ENCODE measurements at regions not wholly inside any gene's neighbourhood (a gene's known extent, or its start where the extent isn't known, plus 50 kb on each side); places are given as distances from the start of the nearest gene placed in this dataset.
"Not testable (repeated sequence)": the region's sequence is repeated elsewhere in the genome, so short reads cannot be mapped to it uniquely, and the experiment has no call there.

DNA sequence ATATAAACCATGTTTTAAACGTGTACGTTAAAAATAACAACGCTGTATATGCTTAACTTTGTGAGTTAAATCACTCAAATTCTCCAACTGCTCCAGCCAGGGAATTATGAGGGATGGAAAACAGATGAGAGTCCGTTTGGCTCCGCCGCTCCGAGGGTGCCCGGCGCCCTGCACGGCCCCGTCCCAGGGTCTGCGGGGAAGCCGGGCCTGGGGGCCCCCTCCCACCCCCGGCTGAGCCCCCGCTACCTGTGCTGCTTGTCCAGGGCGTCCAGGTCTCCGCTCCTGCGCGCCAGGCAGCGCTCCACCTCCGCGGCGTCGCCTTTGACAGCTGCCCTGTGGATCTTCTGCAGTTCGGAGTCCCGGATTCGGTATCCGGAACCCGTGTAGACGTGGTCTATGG, 415.5 kb downstream of the FOXD4L4 start:
- not testable (repeated sequence) for DNase-seq

DNA sequence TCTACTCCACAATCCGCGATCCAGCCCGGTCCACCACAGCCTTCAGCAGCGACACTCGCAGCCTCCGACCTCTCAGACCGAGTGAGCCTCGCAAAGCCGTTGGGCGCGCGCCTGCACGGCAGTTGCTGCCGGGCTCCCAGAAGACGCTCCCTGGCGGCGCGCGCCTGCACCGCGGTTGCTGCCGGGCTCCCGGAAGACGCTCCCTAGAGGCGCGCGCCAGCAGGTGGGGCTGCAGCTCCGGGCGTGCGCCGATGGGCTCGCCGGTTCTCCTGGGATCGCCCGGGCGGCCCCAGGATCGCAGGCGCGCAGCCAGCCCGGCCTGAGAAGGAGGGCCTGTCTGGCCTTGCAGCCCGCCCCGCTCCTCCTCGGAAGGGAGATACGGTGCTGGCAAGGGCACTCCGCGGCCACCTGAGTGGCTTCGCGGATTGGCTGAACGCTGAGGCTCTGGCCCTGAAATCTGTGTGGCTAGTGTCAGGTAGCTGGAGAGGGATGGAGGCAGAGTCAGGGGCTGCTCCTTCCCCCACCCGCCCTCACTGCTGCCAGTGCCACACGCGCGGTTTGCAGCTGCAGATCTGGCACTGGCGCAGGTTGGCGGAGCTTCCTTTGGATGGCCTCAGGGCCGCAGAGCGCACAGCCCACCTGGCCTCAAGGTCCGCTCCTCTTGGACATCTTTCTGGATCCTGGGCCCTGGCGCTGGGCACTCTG, 416.2 kb downstream of the FOXD4L4 start:
- DNase-seq, result peak; percentile 3 to 21

DNA sequence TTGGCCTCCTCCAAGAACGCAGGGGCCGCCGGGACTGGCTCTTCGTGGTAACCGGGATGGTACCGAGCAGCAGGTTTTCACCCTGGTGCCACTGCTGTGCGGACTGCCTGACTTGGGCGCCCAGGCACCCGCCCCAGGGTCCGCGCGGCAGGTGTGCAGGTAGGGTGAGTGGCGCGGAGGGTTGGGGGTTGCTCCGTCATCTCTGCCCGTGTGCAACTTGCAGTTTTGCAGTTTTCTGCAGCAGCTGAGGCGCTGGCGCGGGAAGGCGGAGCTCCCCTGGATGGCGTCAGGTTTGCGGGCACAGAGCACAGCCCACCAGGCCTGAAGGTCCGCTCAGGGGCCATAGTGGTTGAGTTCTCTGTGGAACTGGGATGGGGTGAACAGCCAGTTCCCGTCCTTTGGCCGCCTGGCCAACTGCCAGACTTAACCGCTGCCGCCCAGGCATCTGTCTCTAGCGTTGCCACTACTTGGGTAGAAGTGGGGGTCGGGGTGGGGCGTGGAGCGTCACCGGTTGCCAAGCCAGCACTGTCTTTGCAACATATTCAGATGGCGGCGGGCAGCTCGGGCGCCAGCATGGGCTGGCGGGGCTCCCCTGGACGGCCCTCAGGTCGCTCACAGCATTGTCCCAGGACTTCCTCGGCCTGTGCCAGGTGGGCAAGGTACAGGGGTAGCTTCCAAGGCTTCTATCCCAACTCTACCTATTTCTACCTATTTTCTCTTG, 417.2 kb downstream of the FOXD4L4 start:
- DNase-seq, result not testable (repeated sequence)

DNA sequence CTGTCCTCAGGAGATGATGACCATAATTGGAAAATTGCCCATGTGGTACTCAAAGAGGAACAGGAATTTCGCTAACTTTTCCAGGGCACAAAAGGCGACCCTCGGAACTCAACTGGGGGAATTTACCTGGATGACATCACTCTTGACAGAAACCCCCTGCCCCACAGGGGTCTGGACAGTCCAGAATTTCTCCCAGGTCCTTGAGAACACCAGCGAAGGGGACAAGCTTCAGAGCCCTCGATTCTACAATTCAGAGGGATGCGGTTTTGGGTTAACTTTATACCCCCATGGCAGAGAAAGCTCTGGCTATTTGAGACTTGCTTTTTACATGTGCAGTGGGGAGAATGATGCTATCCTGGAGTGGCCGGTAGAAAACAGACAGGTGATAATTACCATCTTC, 445.4 kb downstream of the FOXD4L4 start:
- DNase-seq, result not testable (repeated sequence)

DNA sequence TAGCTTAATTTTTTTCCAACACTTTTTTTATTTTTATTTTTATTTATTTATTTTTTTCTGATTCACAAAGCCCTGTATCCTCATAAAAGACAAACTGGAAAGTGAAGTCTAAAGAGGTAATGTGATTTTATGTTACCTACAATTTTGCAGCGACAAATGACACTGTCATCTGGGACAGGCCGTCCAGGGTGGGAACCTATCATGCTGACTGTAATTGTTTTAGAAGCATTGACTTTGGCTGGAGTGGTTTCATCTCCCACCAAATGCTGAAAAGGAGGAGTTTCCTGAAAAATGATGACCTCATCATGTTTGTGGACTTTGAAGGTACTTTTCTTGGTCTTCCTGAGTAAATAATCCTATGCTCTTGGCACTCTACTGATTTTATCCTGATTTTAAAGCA, 446.7 kb downstream of the FOXD4L4 start:
- DNase-seq, result not testable (repeated sequence)

DNA sequence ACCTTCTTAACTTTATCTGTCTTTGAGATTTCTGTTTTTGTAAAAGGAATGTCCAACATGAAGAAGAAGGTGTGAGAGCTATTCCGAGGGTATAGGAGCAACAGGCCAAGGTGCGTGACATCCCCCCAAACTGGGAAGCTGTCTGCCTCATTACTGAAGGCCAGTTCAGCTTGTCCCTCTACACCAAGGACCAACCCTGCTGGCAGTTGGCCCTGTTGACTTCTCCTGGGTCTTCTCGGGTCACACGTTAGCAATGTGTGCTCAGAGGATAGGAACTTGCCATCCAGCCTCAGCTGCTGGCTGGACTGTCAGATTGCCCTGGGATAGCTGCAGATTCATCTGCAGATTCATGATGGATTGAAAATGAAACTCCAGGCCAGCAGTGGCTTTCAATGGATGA, 460.3 kb downstream of the FOXD4L4 start:
- DNase-seq, result not testable (repeated sequence)

DNA sequence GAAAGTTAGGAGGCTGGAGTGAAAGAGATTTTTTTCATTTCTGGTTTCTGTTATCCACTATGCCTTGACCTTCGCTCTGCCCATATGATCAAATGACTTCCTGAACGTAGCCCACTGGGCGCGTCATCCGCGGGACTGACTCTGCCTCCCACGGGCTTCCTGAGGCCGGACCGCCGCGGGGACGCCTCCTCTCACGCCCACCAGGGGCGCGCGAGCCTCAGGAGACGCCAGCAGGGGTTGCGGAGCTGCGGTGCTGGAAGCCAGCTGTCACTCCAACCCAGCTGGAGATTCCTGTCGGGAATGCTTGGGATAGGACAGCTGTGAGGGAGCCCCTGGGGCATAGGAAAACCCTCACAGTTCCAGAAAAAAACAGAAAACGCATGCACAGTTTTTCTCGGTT, 461.5 kb downstream of the FOXD4L4 start:
- DNase-seq, result not testable (repeated sequence)

DNA sequence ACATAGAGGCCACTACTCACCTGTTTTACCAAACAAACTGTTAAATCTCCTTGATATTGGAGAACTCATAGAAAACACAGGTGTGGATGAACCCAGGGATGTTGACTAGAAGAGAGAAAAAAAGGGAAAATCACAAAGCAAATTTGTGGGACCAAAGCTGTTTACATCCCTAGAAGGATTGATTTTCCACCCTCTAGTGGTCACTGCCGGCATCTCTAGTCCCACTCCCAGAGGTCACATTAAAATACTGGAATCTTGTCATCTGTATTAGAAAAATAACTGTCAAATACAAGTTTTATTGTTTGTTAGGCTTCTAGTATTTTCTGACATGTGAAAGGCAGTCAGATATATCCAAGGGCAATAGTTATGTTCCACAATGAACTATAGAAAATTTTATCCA, 469.7 kb downstream of the FOXD4L4 start:
- not testable (repeated sequence) for DNase-seq

DNA sequence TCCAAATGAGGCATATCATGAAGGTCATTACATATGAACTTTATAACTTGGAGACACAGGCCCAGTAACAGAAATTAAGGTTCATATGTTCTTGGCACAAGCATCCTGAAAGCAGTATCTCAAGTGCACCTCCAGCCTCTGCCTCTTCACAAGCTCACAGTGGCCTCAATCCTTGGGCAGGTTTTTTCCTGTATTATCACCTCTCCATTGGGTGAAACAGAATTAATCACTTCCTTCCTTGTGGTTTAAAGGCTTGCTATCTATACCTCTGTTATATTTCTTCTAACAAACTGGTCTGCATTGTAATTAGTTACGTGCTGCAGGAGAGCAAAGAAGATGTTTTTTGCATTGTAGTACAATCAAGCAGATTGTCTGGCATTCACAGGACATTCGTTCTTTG, 471.0 kb downstream of the FOXD4L4 start:
- DNase-seq, result not testable (repeated sequence)

DNA sequence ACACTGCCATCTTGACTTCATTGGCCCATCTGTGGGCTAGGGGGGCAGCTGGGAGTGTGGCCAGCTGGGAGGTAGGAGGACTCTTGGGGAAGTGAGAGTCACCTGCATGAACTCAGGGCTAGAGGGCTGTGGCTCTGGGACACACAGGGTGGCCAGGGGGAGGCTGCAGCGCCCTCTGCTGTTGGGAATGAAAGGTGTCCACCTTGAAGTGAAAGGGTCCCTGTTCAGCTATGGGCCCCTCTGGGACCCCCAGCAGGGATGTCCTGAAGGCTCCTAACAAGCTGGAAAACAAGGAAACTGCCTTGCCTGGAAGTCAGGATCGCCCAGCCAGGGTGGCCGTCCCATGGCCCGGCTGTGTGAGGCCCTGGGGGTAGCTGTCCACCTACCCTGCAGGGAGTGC, 507.8 kb downstream of the FOXD4L4 start:
- not testable (repeated sequence) for DNase-seq

DNA sequence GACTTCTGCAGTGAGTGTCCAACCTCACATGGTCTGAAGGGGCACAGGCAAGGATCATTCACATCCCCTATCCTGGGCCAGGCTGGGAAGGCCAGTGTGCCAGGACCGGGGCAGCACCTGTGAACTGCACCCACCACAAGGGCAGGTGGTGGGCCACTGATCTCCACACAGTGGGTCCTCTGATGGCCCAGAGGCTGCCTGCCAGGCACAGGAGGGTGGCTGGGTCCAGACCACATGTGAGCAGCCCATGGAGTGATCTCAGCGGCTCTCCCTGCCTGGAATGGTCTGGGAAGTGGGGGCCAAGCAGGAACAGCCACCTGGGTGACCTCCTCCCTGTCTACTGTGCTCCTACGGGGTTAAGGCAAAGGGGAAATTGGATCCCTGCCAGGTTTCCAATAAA, 508.5 kb downstream of the FOXD4L4 start:
- DNase-seq, result not testable (repeated sequence)

DNA sequence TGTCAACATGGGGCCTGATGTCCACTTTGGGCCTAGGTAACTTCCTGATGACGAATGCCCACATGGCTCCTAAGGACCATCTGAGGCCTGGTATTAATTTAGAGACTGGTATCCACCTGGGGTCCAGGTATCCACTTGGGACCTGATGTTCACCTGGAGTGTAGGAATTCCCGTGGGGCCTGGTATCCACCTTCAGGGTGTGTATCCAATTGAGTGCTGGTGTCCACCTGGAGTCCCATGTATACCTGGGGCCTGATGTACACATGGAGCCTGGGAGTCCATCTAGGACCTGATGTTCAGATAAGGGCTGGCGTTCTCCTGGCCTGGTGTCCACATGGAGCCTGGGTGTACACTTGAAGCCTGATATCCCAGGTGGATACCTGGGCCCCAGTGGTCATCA, 520.6 kb downstream of the FOXD4L4 start:
- DNase-seq, result not testable (repeated sequence)

DNA sequence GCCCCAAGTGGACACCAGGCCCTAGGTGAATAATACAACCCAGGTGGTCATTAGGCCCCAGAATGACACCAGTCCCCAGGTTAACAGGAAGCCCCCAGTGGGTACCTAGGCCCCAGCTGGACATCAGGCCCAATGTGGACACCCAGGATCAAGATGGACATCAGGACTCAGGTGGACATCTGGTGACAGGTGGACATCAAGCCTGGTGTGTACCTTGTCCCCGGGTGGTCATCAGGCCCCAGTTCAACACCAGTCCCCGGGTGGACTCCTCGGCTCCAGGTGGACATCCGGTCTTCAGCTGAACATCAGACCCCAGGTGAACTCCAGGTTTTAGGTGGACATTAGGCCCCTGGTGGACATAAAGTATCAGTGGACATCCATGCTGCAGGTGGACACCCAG, 524.6 kb downstream of the FOXD4L4 start:
- not testable (repeated sequence) for DNase-seq

DNA sequence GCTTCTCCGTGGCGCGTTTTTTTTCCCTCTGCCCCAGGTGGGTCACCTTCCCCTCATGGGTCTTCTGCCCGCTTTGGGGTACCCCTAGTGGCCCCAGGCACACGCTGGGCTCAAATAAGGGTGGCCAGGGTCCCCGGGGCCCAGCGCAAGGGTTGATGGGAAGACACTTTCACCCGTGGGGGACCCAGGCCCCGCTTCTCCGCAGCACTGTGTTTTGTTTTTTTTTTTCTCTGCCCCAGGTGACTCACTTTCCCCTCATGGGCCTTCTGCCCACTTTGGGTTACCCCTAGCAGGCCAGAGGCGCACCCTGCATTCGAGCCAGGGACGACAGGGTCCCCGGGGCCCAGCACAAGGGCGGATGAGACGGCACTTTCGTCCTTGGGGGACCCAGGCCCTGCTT, 526.7 kb downstream of the FOXD4L4 start:
- not testable (repeated sequence) for DNase-seq

DNA sequence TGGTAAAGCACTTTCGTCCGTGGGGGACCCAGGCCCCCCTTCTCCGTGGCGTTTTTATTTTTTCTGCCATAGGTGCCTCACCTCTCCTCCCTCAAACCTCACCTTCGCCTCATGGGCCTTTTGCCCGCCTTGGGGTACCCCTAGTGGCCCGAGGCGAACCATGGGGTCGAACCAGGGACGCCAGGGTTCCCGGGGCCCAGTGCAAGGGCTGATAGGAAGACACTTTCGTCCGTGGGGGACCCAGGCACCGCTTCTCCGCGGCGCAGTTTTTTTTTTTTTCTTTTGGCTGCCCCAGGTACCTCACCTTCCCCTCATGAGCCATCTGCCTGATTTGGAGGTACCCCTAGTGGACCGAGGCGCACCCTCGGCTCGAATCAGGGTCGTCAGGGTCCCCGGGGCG, 527.8 kb downstream of the FOXD4L4 start:
- not testable (repeated sequence) for DNase-seq

DNA sequence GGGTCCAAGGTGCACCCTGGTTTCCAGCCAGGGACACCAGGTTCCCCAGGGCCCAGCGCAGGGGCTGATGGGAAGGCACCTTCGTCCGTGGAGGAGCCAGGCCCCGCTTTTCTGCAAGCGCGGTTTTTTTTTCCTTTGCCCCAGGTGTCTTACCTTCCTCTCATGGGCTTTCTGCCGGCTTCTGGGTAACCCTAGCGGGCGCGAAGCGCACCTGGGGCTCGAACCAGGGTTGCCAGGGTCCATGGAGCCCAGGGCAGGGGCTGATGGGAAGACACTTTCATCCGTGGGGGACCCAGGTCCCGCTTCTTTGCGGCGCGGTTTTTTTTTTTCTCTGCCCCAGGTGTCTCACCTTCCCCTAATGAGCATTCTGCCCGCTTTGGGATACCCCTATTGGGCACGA, 529.3 kb downstream of the FOXD4L4 start:
- not testable (repeated sequence) for DNase-seq

DNA sequence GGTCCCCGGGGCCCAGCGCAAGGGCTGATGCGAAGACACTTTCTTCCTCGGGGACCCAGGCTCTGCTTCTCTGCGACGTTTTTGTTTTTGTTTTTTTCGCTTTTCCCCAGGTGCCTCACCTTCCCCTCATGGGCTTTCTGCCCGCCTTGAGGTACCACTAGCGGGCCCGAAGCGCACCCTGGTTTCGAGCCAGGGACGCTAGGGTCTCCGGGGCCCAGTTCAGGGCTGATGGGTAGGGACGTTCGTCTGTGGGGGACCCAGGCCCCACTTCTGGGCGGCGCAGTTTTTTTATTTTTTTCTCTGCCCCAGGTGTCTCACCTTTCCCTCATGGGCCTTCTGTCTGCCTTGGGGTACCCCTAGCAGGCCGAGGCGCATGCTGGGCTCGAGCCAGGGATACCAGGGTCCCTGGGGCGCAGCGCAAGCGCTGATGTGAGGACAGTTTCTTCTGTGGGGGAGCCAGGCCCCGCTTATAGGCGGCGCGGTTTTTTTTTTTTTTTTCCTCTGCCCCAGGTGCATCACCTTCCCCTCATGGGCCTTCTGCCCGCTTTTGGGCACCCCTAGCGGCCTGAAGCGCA, 530.0 kb downstream of the FOXD4L4 start:
- not testable (repeated sequence) for DNase-seq

DNA sequence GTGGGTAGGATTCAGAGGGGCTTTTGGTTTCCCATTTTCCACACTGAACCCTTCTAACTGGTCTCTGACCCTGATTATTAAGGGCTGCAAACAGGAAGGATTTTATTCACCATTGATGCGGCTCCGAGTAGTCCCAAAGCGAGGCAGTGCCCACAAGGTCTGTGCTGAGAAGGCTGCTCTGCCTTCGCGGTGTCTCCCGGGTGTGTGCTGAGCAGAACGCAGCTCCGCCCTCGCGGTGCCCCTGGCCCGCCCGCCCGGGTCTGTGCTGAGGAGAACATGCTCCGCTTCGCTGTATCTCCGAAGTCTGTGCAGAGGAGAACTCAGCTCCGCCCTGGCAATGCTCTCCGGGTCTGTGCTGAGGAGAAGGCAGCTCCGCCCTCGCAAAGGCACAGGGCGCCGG, 530.7 kb downstream of the FOXD4L4 start:
- DNase-seq, result peak in 1 of 2 donors; percentile 4

DNA sequence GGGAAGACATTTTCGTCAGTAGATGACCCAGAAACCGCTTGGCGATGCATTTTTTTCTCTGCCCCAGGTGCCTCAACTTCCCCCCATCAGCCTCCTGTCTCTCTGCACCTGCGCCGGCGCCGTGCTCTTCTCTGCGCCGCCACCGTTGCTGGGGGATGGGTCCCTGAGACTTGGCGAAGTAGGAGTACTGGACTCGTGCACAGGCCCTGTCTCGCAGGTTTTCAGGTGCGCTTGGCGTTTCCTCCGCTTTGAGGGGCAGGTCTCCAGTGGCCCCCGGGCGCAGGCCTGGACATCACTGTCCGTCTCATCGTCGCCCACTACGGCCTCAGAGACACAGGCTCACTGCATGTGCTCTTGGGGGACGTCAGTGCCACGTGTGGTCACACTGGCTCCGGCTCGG, 532.1 kb downstream of the FOXD4L4 start:
- not testable (repeated sequence) for DNase-seq

DNA sequence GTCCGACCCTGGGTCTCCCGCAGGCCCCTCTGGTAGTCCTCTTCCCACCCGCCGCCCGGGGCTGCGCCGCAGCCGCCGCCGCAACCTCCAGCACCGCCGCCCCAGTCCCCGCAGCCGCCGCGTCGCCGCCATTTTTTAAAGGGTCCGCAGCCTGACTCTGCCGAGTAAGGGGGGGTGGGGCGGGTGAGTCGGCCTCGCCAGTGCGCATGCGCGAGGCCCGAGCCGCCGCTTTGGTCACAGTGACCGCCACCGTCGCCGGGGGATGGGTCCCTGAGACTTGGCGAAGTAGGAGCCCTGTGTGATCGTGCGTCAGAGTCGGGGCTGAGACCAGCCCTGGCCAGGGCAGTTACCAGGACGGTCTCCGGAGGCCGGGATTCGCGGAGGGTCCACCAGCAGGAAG, 532.8 kb downstream of the FOXD4L4 start:
- DNase-seq, result peak; percentile 54 to 60

DNA sequence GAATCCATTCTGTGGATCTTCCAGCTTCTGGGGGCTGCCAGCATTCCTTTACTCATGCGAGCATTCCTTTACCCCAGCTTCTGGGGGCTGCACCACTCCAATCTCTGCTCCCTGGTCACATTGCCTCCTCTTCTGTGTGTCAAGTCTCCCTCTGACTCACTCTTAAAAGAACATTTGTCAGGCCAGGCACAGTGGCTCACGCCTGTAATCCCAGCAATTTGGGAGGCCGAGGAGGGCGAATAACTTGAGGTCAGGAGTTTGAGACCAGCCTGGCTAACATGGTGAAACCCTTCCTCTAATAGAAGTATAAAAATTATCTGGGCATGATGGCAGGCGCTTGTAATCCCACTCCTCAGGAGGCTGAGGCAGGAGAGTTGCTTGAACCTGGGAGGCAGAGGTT, 541.9 kb downstream of the FOXD4L4 start:
- DNase-seq, result not testable (repeated sequence)
